MCF 10A (cell line): ENCODE measurements at regions not wholly inside any gene's neighbourhood (a gene's known extent, or its start where the extent isn't known, plus 50 kb on each side); places are given as distances from the start of the nearest gene placed in this dataset.

ENCODE experiments used
- BruUV-seq: library from RNA; stranded (reverse); fragments of 400-500 nt; replicated peaks from 2 replicates; lab custom pipeline; 2021; lab: Mats Ljungman, UMichigan
- CTCF ChIA-PET: fragments of 300-600 bp; sonication (Branson Sonifier 250); formaldehyde crosslinking; extraction: SDS; loops from one replicate; lab custom pipeline; 2021; ENCODE audit warnings: antibody characterized with exemption, inconsistent platforms; lab: Yijun Ruan, JAX
- POLR2A ChIA-PET: fragments of 300-600, 350-650 bp; sonication (Branson Sonifier 250); formaldehyde crosslinking; extraction: SDS; loops from one replicate; lab custom pipeline; 2020; ENCODE audit warnings: antibody characterized with exemption, inconsistent platforms; lab: Yijun Ruan, JAX
- DNase-seq: peaks from one replicate; pipeline ENCODE4 v3.0.0-alpha.2; 2018; ENCODE audit not compliant: unreplicated experiment
- H3K27ac Mint-ChIP-seq: one replicate; pipeline ENCODE4 v1.8.0; 2022; ENCODE audit warnings: mild to moderate bottlenecking, low read depth, mixed read lengths; ENCODE audit not compliant: unreplicated experiment
- H3K27me3 Mint-ChIP-seq: one replicate; pipeline ENCODE4 v1.8.0; 2022; ENCODE audit warnings: mixed read lengths; ENCODE audit not compliant: insufficient read depth, unreplicated experiment
- H3K36me3 Mint-ChIP-seq: one replicate; pipeline ENCODE4 v1.8.0; 2022; ENCODE audit warnings: mild to moderate bottlenecking, moderate library complexity, mixed read lengths; ENCODE audit not compliant: insufficient read depth, unreplicated experiment
- H3K4me1 Mint-ChIP-seq: one replicate; pipeline ENCODE4 v1.8.0; 2022; ENCODE audit warnings: mixed read lengths; ENCODE audit not compliant: insufficient read depth, unreplicated experiment
- H3K4me3 Mint-ChIP-seq: one replicate; pipeline ENCODE4 v1.8.0; 2022; ENCODE audit warnings: mild to moderate bottlenecking, moderate library complexity, mixed read lengths; ENCODE audit not compliant: unreplicated experiment
- H3K9me3 Mint-ChIP-seq: one replicate; pipeline ENCODE4 v1.8.0; 2022; ENCODE audit warnings: mixed read lengths; ENCODE audit not compliant: unreplicated experiment
- intact Hi-C: fragments of 100-400 bp; cut with micrococcal nuclease; formaldehyde crosslinking; loops from 2 replicates; pipeline ENCODE4 v1.14.1; 2022
- TF ChIP-seq, protein P1 (sequence below): fragments of 200-600 bp; IDR thresholded peaks from one replicate; pipeline ENCODE4 v1.8.0; 2022; ENCODE audit warnings: antibody characterized with exemption, mild to moderate bottlenecking; ENCODE audit not compliant: unreplicated experiment

DNA sequence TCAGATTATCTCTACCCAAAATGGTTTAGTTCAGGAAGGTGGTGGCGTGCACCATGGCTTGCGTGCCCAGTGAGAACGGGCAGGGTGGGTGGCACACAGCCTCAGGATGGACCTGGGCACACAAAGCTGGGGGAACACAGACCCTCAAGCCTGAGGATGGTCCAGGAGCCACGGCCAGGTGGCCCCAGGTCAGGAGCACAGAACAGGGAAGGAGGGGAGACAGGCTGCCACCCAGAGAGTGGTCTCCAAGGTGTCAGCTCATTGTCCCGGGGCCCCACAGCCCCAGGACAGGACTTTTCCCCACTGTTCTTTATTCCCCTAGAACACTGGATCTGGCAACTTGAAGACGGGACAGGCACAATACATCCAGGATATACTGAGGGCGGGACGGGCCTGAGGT, 75.6 kb upstream of the MGMT start:
- Mint-ChIP-seq H3K4me1 (no peaks in the 10 kb centered on the region), H3K36me3 (no peaks in the 10 kb centered on the region), H3K27me3 (peaks cover 16% of the 10 kb centered on the region), H3K4me3 (no peak overlapping the region), H3K27ac (no peak overlapping the region), H3K9me3 (no peaks in the 10 kb centered on the region)
- BruUV-seq, result no TSS peak
- DNase-seq, result no peak
- intact Hi-C loops, result no loop called here
- TF ChIP-seq, protein P1, sequence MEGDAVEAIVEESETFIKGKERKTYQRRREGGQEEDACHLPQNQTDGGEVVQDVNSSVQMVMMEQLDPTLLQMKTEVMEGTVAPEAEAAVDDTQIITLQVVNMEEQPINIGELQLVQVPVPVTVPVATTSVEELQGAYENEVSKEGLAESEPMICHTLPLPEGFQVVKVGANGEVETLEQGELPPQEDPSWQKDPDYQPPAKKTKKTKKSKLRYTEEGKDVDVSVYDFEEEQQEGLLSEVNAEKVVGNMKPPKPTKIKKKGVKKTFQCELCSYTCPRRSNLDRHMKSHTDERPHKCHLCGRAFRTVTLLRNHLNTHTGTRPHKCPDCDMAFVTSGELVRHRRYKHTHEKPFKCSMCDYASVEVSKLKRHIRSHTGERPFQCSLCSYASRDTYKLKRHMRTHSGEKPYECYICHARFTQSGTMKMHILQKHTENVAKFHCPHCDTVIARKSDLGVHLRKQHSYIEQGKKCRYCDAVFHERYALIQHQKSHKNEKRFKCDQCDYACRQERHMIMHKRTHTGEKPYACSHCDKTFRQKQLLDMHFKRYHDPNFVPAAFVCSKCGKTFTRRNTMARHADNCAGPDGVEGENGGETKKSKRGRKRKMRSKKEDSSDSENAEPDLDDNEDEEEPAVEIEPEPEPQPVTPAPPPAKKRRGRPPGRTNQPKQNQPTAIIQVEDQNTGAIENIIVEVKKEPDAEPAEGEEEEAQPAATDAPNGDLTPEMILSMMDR, result no peak
- CTCF ChIA-PET, result no interaction called here
- POLR2A ChIA-PET, result no interaction called here

DNA sequence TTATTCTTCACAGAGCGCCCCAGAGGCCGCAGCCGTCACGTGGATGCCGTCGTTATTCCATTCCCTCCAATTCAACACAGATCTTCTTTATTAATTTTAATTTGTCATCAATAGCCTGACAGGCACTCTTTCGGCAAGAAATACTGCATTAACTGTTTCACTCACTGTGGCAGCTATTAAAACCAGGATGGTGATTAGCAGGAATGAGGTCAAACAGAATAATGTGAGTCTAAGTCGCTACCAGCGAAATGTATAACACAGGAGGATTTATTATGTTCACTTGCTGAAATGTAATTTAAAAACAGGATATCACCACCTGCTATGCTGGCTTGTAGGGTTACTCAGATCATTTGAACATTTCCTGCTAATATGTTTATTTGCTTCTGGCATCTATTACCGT, 74.2 kb upstream of the MGMT start:
- intact Hi-C loops, result no loop called here
- Mint-ChIP-seq H3K27ac (no peak overlapping the region), H3K4me3 (no peak overlapping the region), H3K36me3 (no peaks in the 10 kb centered on the region), H3K9me3 (no peaks in the 10 kb centered on the region), H3K27me3 (peaks cover 16% of the 10 kb centered on the region), H3K4me1 (peaks cover 5% of the 10 kb centered on the region)
- CTCF ChIA-PET, result no interaction called here
- DNase-seq, result no peak
- TF ChIP-seq, protein P1, result no peak
- no TSS peak for BruUV-seq
- POLR2A ChIA-PET, result no interaction called here

DNA sequence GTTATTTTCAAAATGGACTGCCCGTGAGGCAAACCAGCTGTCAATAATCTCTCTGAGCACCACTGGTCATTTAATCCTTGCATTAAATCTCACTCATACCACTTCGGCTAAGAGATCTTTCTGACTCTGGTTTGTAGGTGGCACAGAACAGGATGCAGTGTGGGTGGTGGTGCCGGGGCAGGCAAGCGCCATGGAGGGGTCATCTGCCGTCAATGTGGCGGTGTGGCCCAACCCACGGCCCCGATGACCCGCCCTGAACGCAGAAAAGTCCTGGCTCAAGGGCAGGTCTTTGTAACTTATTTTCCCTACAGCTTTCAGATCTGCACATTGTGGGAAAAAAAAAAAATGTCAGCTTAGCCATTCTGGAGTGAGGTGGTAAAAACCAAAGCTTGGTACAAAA, 73.2 kb upstream of the MGMT start:
- DNase-seq, result no peak
- ChIA-PET POLR2A (no interaction called here), CTCF (interaction anchor here (0.5 kb wide), 1 partner anchor 167 kb away, joined by 3 read pairs; no protein-coding TSS in a partner anchor)
- H3K4me1 Mint-ChIP-seq, result peaks cover 5% of the 10 kb centered on the region
- TF ChIP-seq, protein P1, result no peak
- intact Hi-C loops, result no loop called here
- no peaks in the 10 kb centered on the region for H3K9me3 Mint-ChIP-seq
- H3K27me3 Mint-ChIP-seq, result peaks cover 16% of the 10 kb centered on the region
- H3K36me3 Mint-ChIP-seq, result no peaks in the 10 kb centered on the region
- no peak overlapping the region for H3K4me3 Mint-ChIP-seq
- no peak overlapping the region for H3K27ac Mint-ChIP-seq
- no TSS peak for BruUV-seq

GRCh38 chr10:129394518-129395328, 72.3 kb upstream of the MGMT start:
- CTCF ChIA-PET, result interaction anchor here (0.5 to 0.6 kb wide), 2 partner anchors 166 to 1435 kb away, joined by 3 to 5 read pairs; no protein-coding TSS in a partner anchor
- Mint-ChIP-seq H3K4me3 (no peak overlapping the region), H3K36me3 (no peaks in the 10 kb centered on the region), H3K27ac (no peak overlapping the region), H3K9me3 (no peaks in the 10 kb centered on the region), H3K4me1 (peaks cover 5% of the 10 kb centered on the region), H3K27me3 (peaks cover 16% of the 10 kb centered on the region)
- POLR2A ChIA-PET, result no interaction called here
- no TSS peak for BruUV-seq
- TF ChIP-seq, protein P1, result no peak
- no peak for DNase-seq
- intact Hi-C loops, result no loop called here
